ENCODE measurements at regions not wholly inside any gene's neighbourhood (a gene's known extent, or its start where the extent isn't known, plus 50 kb on each side); places are given as distances from the start of the nearest gene placed in this dataset.

DNA sequence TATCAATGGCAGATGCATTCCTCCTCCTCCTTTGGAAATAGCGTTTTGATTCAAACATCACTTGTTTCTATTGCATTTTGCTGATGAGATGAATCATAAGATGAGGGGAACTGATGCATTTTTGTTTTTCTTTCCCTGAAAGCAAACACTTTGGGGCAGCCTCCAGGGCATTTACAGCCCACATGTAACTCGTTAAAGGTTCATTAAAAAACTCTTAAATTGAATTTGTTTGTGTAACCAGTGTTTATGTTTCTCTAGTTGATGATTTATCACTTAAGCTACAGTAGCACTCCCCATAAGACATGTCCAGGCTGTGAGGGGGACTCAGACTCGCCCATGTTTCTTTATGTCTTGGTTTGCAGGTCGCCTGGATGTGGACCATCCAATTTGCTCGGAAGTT lies 246.1 kb upstream of the ANKH start:
- H3K79me2 ChIP-seq (ENCODE audit: control insufficient read depth, insufficient read depth, low read length): no peaks in the 10 kb centered on the region
- ChIA-PET CTCF (no interaction called here), POLR2A (no interaction called here)
- H3K4me1 Mint-ChIP-seq: no peaks in the 10 kb centered on the region
- no peak overlapping the region for H3K27ac Mint-ChIP-seq
- no peak for ATAC-seq (ENCODE audit: low read depth)
- no peak overlapping the region for H3K4me2 ChIP-seq (replicated peaks; ENCODE audit: low read depth, low read length, poor library complexity, severe bottlenecking)
- peaks cover 3% of the 10 kb centered on the region for H3K27me3 Mint-ChIP-seq
- no peak overlapping the region for H3K4me3 Mint-ChIP-seq
- no peaks in the 10 kb centered on the region for H3K36me3 ChIP-seq (replicated peaks in 1 of 2; ENCODE audit: control extremely low read depth in 1 of 2, control insufficient read depth in 1 of 2, extremely low read depth in 1 of 2, insufficient read depth in 2 of 2, low read length in 1 of 2)
- no peaks in the 10 kb centered on the region for H3K4me1 ChIP-seq (ENCODE audit: control insufficient read depth in 2 of 2, insufficient read depth in 2 of 2, low read length in 2 of 2)
- no peaks in the 10 kb centered on the region for H4K20me1 ChIP-seq (ENCODE audit: control insufficient read depth, insufficient read depth, low read length, poor library complexity, severe bottlenecking)
- no peak overlapping the region for H3K9ac ChIP-seq (ENCODE audit: low read length)
- no peaks in the 10 kb centered on the region for H3K27me3 ChIP-seq (replicated peaks in 1 of 4; ENCODE audit: control extremely low read depth in 1 of 4, control insufficient read depth in 3 of 4, insufficient read depth in 4 of 4, low read length in 3 of 4)
- TF ChIP-seq, protein P1, sequence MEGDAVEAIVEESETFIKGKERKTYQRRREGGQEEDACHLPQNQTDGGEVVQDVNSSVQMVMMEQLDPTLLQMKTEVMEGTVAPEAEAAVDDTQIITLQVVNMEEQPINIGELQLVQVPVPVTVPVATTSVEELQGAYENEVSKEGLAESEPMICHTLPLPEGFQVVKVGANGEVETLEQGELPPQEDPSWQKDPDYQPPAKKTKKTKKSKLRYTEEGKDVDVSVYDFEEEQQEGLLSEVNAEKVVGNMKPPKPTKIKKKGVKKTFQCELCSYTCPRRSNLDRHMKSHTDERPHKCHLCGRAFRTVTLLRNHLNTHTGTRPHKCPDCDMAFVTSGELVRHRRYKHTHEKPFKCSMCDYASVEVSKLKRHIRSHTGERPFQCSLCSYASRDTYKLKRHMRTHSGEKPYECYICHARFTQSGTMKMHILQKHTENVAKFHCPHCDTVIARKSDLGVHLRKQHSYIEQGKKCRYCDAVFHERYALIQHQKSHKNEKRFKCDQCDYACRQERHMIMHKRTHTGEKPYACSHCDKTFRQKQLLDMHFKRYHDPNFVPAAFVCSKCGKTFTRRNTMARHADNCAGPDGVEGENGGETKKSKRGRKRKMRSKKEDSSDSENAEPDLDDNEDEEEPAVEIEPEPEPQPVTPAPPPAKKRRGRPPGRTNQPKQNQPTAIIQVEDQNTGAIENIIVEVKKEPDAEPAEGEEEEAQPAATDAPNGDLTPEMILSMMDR (IDR thresholded peaks at IDR 0.05): no peak
- no peak for TF ChIP-seq EZH2 (IDR thresholded peaks at IDR 0.05; ENCODE audit: borderline replicate concordance, insufficient read depth, low read depth, low read length, poor library complexity, severe bottlenecking)
- H3K27ac ChIP-seq (ENCODE audit: low read length in 2 of 2): no peak overlapping the region
- H3K9me3 ChIP-seq (ENCODE audit: control extremely low read depth in 1 of 3, control insufficient read depth in 2 of 3, insufficient read depth in 1 of 3, low read length in 2 of 3): no peaks in the 10 kb centered on the region
- H3K4me3 ChIP-seq (ENCODE audit: control extremely low read depth in 1 of 5, extremely low read depth in 1 of 5, insufficient read depth in 1 of 5, low read depth in 2 of 5, low read length in 4 of 5): no peak overlapping the region
- no peak overlapping the region for H2AFZ ChIP-seq (ENCODE audit: insufficient read depth, low read depth, low read length, poor library complexity, severe bottlenecking)
- intact Hi-C loops (cut with micrococcal nuclease): no loop called here
- DNase-seq: no peak
- no peaks in the 10 kb centered on the region for H3K9me3 Mint-ChIP-seq (ENCODE audit: insufficient read depth)
- 80% methylated on average over 2 of the region's 5 CpGs for WGBS (ENCODE audit: insufficient coverage)

DNA sequence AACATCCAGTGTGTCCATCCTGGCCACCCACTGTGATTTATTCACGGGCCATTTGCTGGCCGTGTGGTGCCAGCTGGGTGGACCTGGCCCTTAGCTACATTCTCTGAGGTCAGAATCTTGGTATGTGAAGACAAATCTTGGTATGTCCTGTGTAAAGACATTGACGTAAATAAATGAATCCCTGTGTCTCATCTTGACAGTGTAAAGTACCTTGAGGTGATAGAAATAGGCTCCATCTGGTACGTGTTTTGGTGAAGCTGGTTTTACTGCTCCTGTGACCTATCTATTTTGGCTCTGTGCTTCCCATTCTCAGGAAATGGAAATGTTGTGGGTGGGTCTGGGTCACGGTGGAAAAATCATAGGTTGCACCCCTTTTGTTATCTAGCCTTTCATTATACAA lies 245.4 kb upstream of the ANKH start:
- no peak overlapping the region for H2AFZ ChIP-seq (ENCODE audit: insufficient read depth, low read depth, low read length, poor library complexity, severe bottlenecking)
- H3K79me2 ChIP-seq (ENCODE audit: control insufficient read depth, insufficient read depth, low read length): no peaks in the 10 kb centered on the region
- H3K27me3 ChIP-seq (replicated peaks in 1 of 4; ENCODE audit: control extremely low read depth in 1 of 4, control insufficient read depth in 3 of 4, insufficient read depth in 4 of 4, low read length in 3 of 4): no peaks in the 10 kb centered on the region
- intact Hi-C loops (cut with micrococcal nuclease): no loop called here
- WGBS (ENCODE audit: insufficient coverage): 77% methylated on average over 4 of the region's 5 CpGs
- Mint-ChIP-seq H3K9me3 (ENCODE audit: insufficient read depth) (no peaks in the 10 kb centered on the region), H3K4me1 (no peaks in the 10 kb centered on the region), H3K4me3 (no peak overlapping the region), H3K27ac (no peak overlapping the region), H3K27me3 (peaks cover 3% of the 10 kb centered on the region)
- no peaks in the 10 kb centered on the region for H4K20me1 ChIP-seq (ENCODE audit: control insufficient read depth, insufficient read depth, low read length, poor library complexity, severe bottlenecking)
- no peaks in the 10 kb centered on the region for H3K9me3 ChIP-seq (ENCODE audit: control extremely low read depth in 1 of 3, control insufficient read depth in 2 of 3, insufficient read depth in 1 of 3, low read length in 2 of 3)
- H3K4me1 ChIP-seq (ENCODE audit: control insufficient read depth in 2 of 2, insufficient read depth in 2 of 2, low read length in 2 of 2): no peaks in the 10 kb centered on the region
- no peak overlapping the region for H3K9ac ChIP-seq (ENCODE audit: low read length)
- no peak overlapping the region for H3K4me3 ChIP-seq (ENCODE audit: control extremely low read depth in 1 of 5, extremely low read depth in 1 of 5, insufficient read depth in 1 of 5, low read depth in 2 of 5, low read length in 4 of 5)
- no peak for TF ChIP-seq EZH2 (IDR thresholded peaks at IDR 0.05; ENCODE audit: borderline replicate concordance, insufficient read depth, low read depth, low read length, poor library complexity, severe bottlenecking)
- TF ChIP-seq, protein P1 (IDR thresholded peaks at IDR 0.05): no peak
- no peak overlapping the region for H3K4me2 ChIP-seq (replicated peaks; ENCODE audit: low read depth, low read length, poor library complexity, severe bottlenecking)
- CTCF ChIA-PET: no interaction called here
- no peak for ATAC-seq (ENCODE audit: low read depth)
- no peak overlapping the region for H3K27ac ChIP-seq (ENCODE audit: low read length in 2 of 2)
- DNase-seq: no peak
- H3K36me3 ChIP-seq (replicated peaks in 1 of 2; ENCODE audit: control extremely low read depth in 1 of 2, control insufficient read depth in 1 of 2, extremely low read depth in 1 of 2, insufficient read depth in 2 of 2, low read length in 1 of 2): no peaks in the 10 kb centered on the region
- POLR2A ChIA-PET: no interaction called here

All from B cell (primary cell).